ENCODE measurements at regions not wholly inside any gene's neighbourhood (a gene's known extent, or its start where the extent isn't known, plus 50 kb on each side); places are given as distances from the start of the nearest gene placed in this dataset.
"Not testable (repeated sequence)": the region's sequence is repeated elsewhere in the genome, so short reads cannot be mapped to it uniquely, and the experiment has no call there.

DNA sequence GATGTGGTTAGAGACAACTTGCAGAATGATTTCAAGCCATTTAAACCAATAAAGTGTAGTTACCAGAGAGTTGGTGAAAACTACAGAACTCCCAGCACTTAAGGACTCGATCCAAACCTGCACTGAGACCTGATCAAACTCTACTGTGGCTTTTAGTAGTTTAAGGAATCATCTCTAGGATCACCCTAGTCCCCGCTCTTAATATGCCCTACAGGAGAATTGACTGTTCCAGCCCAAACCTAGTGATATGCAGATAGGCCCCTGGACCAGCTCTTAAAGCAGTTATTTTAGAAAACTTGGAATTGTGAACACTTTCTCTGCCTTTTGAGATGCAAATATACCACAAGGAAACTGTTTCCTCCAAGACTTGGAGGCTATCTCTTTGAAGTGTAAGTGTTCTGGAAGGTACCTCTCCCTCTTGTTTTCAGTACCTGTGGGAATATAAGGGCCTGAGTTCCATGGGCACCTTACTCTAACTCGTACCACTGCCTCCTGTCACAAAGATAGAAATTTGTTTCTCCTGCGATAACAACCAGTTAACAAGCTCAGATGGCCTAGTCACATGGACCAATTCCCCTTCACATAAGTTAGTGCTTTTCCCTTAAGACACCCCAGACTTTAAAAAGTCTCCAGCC, 1367.2 kb upstream of the SLC39A10 start:
- DNase-seq (ENCODE audit: low spot score): no peak

DNA sequence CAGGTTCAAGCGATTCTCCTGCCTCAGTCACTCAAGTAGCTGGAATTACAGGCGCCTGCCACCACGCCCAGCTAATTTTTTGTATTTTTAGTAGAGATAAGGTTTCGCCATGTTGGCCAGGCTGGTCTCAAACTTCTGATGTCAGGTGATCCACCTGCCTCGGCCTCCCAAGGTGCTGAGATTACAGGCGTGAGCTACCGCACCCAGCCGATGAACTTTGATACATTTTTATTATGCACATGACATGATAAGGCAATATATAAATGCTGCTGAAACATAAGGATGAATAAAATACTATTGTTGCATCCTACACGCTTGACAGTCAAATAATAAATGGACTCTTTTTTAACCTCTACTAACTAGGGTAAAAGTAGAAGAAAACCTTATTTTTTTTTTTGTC, 1380.4 kb upstream of the SLC39A10 start:
- not testable (repeated sequence) for DNase-seq (ENCODE audit: low spot score)

DNA sequence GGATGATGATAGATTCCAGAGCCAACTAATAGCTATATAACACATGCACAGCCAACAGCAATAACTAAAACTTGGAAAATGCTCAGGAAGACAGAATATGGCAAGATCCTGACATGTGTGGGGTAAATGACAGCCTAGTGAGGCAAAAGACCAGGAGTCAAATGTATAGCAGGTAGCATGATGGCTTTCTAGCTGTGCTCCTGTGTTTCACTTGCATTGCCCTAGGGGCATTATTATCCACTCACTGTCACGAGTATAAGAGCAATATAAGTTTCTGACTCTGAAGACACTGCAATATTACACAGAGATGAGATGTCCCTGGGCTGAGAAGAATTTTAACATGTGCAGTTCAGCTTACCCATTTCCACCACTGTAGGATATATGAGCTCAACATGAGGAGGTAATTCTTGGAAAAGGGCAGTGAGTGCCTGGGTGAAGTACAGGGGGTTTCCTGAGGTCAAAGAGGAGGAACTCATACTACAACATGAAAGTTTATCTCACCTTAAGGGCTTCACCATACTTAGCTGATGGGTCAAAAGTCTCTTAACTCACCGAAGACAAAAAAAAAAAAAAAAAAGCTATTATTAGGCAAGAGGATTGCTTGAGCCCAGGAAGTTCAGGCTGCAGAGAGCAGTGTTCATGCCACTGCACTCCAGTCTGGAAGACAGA, 1385.6 kb upstream of the SLC39A10 start:
- DNase-seq (ENCODE audit: low spot score): no peak

DNA sequence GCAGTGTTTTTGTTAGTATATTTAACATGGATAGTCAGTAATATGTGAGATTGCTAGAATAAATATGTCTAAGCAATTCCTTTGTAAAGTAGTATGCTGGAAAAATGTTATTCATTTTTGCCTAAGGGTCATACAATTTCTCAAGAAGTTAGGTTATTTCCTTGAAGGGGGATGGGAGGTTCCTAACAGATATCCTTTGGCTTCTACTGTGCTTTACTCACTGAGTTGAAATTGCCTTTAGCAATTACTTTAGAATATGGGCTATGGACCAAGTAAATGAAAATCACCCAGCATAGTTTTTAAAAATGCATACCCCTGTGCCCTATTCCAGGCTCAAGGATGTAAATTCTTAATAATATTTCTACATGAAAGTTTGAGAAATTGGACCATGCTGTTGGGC, 1386.4 kb upstream of the SLC39A10 start:
- no peak for DNase-seq (ENCODE audit: low spot score)

DNA sequence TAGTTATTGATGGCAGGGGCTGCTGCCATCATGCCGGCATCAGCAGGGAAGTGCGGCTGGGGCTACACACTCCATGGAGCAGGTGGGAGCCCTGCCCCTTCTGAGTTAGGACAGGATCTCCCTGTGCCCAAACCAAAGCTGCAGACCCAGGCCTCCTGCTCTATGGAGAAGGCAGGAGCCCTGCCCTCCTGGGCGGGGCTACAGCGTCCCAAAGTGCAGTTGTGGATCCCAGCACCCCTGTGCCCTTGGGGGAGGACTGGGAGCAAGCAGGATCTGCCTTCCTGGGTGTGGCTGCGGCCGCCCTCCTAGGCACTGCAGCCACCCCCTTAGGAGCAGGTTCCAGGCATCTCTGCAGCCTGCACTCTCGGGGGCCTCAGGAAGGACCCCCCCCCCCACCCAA, 1392.4 kb upstream of the SLC39A10 start:
- no peak for DNase-seq (ENCODE audit: low spot score)

DNA sequence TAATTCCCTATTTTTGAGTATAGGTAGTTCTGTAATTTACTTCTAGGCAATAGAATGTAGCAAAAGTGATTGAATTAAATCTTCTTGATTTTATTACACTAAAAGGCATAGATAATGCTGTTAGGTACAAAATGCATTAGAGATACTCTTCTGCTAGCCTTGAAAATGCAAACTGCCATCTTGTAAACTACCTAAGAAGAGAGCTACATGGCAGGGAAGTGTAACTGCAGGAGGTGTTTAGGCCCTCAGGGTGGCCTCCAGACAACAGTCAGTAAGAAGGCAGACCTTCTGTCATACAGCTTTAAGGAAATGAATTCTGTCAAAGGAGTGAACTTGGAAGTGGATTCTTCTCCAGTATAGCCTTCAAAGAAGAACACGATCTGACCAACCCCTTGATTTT, 1396.8 kb upstream of the SLC39A10 start:
- DNase-seq (ENCODE audit: low spot score): no peak

DNA sequence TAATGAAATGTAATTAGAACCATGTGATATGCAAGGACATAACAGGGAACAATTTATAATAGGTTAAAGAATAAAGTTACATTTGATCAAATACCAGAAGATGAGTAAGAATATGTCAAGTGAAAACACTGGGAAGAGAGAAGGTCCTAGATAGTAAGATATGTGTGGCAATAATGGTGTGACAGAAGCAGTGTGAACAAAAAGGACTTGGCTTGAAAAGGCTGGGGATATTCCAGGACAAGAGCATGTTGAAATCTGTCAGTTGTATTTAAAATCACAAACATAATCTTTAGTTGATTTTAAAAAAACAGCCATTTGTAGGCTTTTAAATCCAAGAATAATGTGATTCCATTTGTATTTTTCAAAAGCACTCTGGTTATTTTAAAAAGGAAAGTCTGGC, 1399.9 kb upstream of the SLC39A10 start:
- no peak for DNase-seq (ENCODE audit: low spot score)

DNA sequence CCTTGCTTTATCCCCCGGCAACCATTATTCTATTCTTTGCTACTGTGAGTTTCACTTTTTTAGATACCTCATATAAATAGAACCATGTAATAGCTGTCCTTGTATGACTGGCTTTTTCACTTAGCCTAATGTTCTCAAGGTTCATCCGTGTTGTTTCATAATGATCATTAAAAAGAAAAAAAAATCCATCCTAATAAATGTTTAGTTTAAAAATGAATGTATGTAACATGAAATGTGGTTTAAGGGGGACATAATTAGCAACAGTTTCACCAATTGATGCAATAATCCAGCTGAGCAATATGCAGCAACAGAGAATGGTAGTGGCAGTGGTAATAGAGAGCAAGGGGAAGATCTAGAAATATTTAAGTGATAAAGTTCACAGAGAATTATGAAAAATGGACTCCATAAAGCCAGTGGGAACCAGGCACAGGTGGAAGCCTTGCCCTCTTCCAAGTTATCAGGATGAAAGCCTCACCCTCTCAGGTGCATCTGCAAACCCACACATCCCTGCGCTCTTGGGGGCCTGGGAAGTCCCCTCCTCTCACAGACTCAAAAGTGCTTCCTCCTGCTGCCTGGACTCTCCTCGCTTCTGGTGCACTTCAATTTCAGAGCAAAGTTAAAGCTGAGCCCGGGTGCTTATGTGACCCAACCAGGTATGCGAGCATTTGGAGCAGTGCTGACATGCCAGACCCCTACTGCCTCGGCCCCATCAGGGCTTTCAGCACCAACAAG, 1403.3 kb upstream of the SLC39A10 start:
- DNase-seq (ENCODE audit: low spot score): no peak

DNA sequence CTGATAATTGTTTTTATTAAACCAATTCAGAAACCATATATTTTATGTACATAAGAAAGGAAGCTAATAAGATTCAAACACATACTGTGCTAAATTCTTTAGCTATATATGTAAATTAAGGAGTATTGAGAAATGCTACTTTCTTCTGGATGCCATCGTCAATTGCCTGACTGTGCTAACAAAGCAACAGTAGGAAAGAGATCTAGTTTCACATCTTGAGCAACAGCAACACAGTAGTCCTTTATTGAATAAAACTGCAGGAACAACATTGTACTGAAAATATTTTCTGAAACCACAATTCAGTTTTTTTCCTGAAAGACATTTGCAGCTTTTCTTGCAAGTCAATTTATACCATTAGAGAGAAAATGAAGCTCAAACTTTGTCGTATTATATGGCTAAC, 1404.9 kb upstream of the SLC39A10 start:
- DNase-seq (ENCODE audit: low spot score): no peak

DNA sequence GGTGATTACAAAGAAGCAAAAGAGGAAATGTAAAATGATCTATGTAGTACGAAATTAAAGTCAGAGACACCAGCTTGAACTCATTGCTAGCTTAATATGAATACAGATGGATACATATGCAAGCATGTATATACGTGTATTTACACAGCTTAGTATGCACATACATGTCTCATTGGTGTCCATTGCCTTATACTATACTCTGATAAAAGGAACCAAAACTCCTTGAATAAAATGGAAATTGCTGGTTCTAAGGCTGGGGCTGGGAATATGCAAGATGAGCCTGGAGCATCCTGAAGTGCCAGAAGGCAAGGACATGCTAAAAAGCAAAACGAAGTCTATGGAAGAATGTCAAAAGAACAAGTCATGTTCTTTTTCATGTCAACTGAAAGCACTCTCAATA, 1424.4 kb upstream of the SLC39A10 start:
- no peak for DNase-seq (ENCODE audit: low spot score)

DNA sequence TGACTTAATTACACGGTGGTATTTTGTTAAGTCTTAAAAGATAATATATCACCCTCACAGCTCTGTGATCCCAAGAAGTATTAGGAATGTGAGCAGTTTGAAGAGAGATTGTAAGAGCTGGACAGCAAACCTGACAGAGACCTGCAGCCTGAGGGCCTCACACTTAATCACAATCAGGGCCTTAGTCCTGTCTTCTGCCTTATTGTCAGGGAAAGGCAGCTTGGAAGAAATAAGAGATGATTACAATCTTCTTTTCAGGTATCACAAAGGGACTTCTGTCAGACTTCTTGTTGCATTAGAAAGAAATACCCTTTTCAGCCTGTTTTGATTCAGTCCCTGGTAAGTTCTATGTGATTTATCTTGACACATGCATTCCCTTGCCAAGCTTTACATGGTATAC, 1433.8 kb upstream of the SLC39A10 start:
- no peak for DNase-seq (ENCODE audit: low spot score)

DNA sequence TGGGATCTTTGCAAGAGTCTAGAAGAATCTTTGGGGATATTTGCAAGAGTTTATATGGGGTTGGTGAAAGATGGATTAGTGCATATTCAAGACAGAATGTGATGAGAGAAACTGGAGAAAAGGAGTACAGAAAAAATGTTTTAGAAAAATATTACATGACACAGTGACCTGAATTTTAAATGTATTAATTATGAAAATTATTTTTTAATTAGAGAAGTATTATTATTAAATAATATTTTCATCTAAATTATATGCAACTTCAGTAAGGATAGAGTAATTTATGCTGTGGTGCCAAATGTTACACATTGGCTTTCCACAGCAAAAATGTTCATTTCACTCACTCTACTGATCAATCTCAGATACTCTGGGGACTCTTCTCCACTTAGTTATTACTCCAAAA, 1442.8 kb upstream of the SLC39A10 start:
- no peak for DNase-seq (ENCODE audit: low spot score)

DNA sequence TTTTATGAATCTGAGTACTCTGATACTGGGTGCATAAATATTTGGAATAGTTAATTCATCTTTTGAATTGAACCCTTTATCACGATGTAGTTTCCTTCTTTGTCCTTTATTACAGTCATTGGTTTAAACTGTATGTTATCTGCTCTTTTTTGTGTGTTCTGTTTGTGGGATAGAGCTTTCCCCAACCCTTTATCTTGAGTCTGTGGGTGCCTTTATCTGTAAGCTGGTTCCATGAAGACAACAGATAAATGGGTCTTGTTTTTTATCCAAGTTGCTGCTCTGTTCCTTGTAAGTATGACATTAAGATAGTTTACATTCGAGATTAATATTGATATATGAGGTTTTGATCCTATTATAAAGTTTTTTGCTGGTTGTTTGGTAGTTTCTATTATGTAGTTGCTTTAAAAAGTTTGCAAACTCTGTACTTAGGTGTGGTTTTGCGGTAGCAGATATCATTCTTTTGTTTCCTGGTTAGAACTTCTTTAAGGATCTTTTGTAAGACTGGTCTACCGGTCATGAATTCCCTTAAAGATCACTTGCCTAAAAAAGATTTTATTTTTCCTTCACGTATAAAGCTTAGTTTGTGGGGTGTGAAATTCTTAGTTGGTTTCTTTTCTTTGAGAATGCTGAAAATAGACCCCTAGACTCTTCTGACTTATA, 1451.3 kb upstream of the SLC39A10 start:
- no peak for DNase-seq (ENCODE audit: low spot score)

DNA sequence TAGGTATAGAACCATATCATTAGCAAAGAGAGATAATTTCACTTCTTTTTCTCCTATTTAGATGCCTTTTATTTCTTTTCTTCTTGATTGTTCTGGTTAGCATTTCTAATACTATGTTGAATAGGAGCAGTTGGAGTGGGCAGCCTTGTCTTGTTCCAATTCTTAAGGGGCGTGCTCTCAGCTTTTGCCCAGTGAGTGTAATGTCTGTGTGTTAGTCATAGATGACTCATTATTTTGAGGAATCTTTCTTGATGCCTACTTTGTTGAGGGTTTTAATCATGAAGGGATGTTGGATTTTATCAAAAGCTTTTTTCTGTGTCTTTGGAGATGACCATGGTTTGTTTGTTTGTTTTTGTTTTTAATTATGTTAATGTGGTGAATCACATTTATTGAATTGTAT, 1453.1 kb upstream of the SLC39A10 start:
- no peak for DNase-seq (ENCODE audit: low spot score)

DNA sequence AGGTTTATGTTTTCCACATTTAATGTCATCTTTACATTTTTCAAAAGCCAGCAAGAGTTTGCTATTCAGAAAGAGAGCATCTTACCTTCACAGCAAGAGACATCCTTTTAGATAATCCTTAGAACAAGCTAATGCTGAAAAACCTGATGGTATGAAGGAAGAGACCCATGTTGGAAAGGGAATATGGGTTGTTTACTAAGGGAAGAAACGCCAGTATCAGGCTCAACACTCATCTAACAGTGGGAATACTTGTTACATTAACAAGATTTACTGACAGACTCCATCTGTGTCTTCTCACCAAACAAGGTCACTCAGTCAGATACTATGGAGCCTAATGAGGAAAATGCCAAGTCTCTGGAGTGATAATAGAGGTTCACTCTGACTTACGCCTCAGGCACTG, 1474.1 kb upstream of the SLC39A10 start:
- no peak for DNase-seq (ENCODE audit: low spot score)

DNA sequence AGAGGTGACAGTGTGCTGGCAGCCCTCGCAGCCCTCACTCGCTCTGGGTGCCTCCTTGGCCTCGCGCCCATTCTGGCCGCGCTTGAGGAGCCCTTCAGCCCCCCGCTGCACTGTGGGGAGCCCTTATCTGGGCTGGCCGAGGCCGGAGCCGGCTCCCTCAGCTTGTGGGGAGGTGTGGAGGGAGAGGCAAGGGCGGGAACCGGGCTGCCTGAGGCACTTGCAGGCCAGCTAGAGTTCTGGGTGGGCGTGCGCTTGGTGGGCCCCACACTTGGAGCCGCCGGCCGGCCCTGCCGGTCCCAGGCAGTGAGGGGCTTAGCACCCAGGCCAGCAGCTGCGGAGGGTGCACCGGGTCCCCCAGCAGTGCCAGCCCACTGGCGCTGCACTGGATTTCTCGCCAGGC, 1480.9 kb upstream of the SLC39A10 start:
- no peak for DNase-seq (ENCODE audit: low spot score)

DNA sequence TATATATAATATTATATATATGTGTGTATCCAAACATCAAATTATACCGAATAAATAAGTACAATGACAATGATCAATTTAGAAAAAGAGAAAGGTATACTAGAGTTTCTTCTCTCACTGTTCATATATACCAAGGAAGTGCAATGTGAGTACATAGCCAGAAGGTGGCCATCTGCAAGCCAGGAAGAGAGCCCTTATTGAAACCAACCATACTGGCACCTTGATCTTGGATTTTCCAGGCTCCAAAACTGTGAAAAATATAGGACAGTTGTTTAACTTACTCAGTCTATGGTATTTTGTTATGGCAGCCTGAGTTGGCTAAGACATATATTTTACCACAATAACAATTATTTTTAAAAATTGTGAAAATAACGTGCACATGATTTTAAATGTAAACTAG, 1490.2 kb upstream of the SLC39A10 start:
- DNase-seq (ENCODE audit: low spot score): peak; percentile 11

DNA sequence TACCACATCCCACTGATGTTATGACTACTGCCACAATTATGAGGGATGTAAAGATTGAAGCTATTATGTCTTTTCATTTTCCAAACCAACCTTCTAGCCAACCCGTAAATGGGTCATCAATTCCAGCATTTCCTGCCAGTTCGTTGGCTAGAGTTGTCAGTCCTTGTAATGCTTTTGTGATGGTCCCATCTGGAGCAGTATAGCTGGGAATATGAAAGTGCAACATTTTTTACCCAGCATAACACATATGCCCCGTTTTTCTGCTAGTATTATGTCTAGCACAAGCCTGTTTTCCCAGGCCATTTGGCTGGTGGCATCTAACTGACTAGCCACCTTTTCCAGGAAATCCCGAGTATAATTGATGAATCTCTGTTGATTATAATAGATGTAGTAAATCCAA, 1501.6 kb upstream of the SLC39A10 start:
- DNase-seq (ENCODE audit: low spot score): no peak

DNA sequence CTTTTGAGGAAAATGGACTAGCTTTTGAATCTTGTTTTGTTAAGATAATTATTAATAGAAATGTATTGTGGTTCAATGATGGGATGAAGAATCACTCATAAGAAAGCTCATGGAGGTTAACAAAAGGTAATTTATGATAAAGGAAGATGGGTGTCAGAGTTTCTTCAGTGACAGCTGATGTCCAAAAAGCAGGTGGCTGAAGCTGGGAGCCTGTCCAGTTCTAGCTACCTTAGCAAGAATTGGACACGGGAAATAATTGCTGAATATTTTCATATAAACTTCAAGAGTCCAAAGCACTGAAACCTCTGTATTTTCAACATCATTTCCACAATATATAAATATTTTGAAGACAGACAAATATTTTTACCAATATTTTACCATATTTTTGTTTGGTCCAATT, 1505.8 kb upstream of the SLC39A10 start:
- DNase-seq (ENCODE audit: low spot score): no peak

DNA sequence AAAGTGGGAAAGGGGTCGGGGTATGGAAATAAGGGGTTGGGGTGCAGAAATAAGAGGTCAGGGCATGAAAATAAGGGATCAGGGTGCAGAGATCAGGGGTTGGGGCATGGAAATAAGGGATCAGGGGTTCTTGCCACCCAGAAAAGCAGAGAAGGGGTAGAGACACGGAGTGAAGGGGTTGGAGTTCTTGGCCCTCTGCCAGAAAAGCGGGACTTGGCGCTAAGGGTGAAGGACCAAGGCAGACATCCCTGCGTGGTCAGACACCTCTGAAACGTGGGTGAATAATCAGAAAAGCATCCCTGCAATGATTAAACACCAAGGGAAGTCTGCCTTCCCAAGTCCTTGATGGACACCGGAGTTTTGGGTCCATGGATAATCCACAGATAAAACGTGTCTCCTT, 1521.6 kb upstream of the SLC39A10 start:
- DNase-seq (ENCODE audit: low spot score): no peak

DNA sequence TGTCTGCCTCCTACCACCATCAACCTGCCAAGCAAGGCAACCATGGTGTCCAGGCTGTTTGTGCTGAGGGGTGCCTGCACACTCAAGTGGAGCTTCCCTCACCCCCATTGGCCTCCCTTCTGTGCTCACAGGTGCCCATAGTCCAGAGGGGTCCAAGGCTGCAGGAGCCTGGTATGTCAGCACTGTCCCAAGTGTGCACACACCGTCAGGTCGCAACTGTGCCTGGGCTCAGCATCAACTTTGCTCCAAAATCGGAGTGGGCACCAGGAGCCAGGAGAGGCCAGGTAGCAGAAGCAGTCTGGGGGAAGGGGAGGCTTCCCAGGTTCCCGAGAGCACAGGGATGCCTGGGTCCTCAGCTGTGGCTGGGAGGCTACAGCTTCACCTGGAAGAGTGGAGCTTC, 1528.2 kb upstream of the SLC39A10 start:
- no peak for DNase-seq (ENCODE audit: low spot score)

DNA sequence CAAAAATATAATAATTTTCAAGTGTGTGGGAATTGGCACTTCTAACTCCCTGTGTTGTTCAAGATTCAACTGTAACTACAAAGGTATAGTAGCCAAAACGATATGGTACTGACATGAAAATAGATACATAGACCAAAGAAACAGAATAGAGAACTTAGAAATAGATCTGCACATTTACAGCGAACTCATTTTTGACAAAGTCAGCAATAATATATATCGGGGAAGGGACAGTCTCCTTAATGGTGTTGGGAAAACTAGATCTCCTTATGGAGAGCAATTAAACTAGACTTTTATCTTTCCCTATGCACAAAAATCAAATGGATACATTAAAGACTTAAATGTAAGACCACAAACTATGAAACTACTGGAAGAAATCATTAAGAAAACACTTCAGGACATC, 1530.6 kb upstream of the SLC39A10 start:
- no peak for DNase-seq (ENCODE audit: low spot score)

DNA sequence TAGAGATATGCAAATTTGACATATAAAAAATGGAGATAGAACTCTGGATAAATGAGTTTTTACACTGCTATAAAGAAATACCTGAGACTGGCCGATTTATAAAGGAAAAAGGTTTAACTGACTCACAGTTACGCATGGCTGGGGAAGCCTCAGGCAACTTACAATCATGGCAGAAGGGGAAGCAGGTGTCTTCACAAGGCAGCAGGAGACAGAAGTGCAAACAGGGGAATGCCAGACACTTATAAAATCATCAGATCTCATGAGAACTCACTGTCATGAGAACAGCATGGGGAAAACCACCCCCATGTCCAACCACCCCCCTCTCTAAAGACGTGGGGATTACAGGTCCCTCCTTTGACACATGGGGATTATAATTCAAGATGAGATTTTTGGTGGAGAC, 1540.2 kb upstream of the SLC39A10 start:
- no peak for DNase-seq (ENCODE audit: low spot score)
